ENCODE measurements at regions not wholly inside any gene's neighbourhood (a gene's known extent, or its start where the extent isn't known, plus 50 kb on each side); places are given as distances from the start of the nearest gene placed in this dataset.

GRCh38 chr14:51307551-51307950 lies 67.5 kb downstream of the TMX1 start:
- DNase-seq, result no peak

GRCh38 chr14:51308866-51309265 lies 68.8 kb downstream of the TMX1 start:
- no peak for DNase-seq

- DNase-seq, result no peak
These were observed 70.5 kb downstream of the TMX1 start for GRCh38 chr14:51310505-51310944.

GRCh38 chr14:51314321-51315015 lies 74.4 kb downstream of the TMX1 start:
- DNase-seq, result no peak

GRCh38 chr14:51317373-51317772 lies 77.3 kb downstream of the TMX1 start:
- no peak for DNase-seq

GRCh38 chr14:51318813-51319597 lies 79.0 kb downstream of the TMX1 start:
- no peak for DNase-seq

GRCh38 chr14:51321036-51321435 lies 81.0 kb downstream of the TMX1 start:
- no peak for DNase-seq

- no peak for DNase-seq
These were observed 83.4 kb downstream of the TMX1 start for GRCh38 chr14:51323492-51323891.

GRCh38 chr14:51327376-51327775 lies 87.3 kb downstream of the TMX1 start:
- DNase-seq, result no peak

- DNase-seq, result no peak
These were observed 88.2 kb downstream of the TMX1 start for GRCh38 chr14:51328064-51328771.

- DNase-seq, result no peak
These were observed 88.8 kb downstream of the TMX1 start for GRCh38 chr14:51328772-51329353.

- no peak for DNase-seq
These were observed 91.7 kb downstream of the TMX1 start for GRCh38 chr14:51331486-51332367.

GRCh38 chr14:51333299-51333698 lies 93.3 kb downstream of the TMX1 start:
- DNase-seq, result no peak

- DNase-seq, result no peak
These were observed 94.0 kb downstream of the TMX1 start for GRCh38 chr14:51333901-51334521.

GRCh38 chr14:51334566-51334965 lies 94.5 kb downstream of the TMX1 start:
- DNase-seq, result no peak

GRCh38 chr14:51335531-51335930 lies 95.5 kb downstream of the TMX1 start:
- no peak for DNase-seq

- no peak for DNase-seq
These were observed 96.1 kb downstream of the TMX1 start for GRCh38 chr14:51335961-51336723.

GRCh38 chr14:51336734-51337133 lies 96.7 kb downstream of the TMX1 start:
- no peak for DNase-seq

- no peak for DNase-seq
These were observed 97.5 kb downstream of the TMX1 start for GRCh38 chr14:51337520-51337919.

GRCh38 chr14:51341338-51341737 lies 101.3 kb downstream of the TMX1 start:
- no peak for DNase-seq

GRCh38 chr14:51342226-51342625 lies 102.2 kb downstream of the TMX1 start:
- no peak for DNase-seq
